ENCODE measurements at regions not wholly inside any gene's neighbourhood (a gene's known extent, or its start where the extent isn't known, plus 50 kb on each side); places are given as distances from the start of the nearest gene placed in this dataset.

GRCh38 chr2:136572335-136572734 is 193.0 kb upstream of the THSD7B start:
- no peak for DNase-seq (ENCODE audit: low spot score in 2 of 2, unreplicated experiment in 2 of 2)
- no peaks in the 10 kb centered on the region for H3K36me3 Mint-ChIP-seq
- no peak overlapping the region for H3K4me3 Mint-ChIP-seq
- H3K27me3 Mint-ChIP-seq (ENCODE audit: low read depth) = peaks cover 2% of the 10 kb centered on the region
- no peaks in the 10 kb centered on the region for H3K4me1 Mint-ChIP-seq
- H3K27ac Mint-ChIP-seq = no peak overlapping the region
- H3K9me3 Mint-ChIP-seq = no peaks in the 10 kb centered on the region
- TF ChIP-seq, protein P1, sequence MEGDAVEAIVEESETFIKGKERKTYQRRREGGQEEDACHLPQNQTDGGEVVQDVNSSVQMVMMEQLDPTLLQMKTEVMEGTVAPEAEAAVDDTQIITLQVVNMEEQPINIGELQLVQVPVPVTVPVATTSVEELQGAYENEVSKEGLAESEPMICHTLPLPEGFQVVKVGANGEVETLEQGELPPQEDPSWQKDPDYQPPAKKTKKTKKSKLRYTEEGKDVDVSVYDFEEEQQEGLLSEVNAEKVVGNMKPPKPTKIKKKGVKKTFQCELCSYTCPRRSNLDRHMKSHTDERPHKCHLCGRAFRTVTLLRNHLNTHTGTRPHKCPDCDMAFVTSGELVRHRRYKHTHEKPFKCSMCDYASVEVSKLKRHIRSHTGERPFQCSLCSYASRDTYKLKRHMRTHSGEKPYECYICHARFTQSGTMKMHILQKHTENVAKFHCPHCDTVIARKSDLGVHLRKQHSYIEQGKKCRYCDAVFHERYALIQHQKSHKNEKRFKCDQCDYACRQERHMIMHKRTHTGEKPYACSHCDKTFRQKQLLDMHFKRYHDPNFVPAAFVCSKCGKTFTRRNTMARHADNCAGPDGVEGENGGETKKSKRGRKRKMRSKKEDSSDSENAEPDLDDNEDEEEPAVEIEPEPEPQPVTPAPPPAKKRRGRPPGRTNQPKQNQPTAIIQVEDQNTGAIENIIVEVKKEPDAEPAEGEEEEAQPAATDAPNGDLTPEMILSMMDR (IDR thresholded peaks at IDR 0.05; ENCODE audit: unreplicated experiment) = no peak

GRCh38 chr2:136557203-136557602 is 208.1 kb upstream of the THSD7B start:
- peaks cover 6% of the 10 kb centered on the region for H3K27me3 Mint-ChIP-seq (ENCODE audit: low read depth)
- DNase-seq (ENCODE audit: low spot score in 2 of 2, unreplicated experiment in 2 of 2) = no peak

DNA sequence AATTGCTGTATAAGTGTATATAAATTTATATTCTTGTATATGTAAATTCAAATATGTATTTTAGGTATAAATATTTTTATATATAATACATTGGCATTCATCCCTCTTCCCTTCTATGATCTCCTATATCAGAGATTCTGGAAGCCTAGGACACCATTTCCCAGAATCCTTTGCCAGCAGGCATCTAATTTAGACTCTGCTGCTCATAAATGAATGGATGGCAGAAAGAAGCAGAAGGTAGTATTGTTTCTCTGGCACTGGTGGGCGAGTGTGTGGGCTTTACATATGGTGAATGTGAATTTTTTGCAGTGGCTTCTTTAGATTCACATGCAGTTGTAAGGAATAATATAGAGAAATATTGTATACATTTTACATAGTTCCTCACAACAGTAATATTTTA is 215.2 kb upstream of the THSD7B start:
- Mint-ChIP-seq H3K27ac (no peak overlapping the region), H3K9me3 (no peaks in the 10 kb centered on the region), H3K4me1 (no peaks in the 10 kb centered on the region), H3K4me3 (no peak overlapping the region), H3K36me3 (no peaks in the 10 kb centered on the region), H3K27me3 (ENCODE audit: low read depth) (peaks cover 3% of the 10 kb centered on the region)
- TF ChIP-seq, protein P1 (IDR thresholded peaks at IDR 0.05; ENCODE audit: unreplicated experiment) = no peak
- DNase-seq (ENCODE audit: low spot score in 2 of 2, unreplicated experiment in 2 of 2) = no peak

More at GRCh38 chr2:136557203-136557602, 208.1 kb upstream of the THSD7B start:
- no peak overlapping the region for H3K27ac Mint-ChIP-seq
- no peak overlapping the region for H3K4me3 Mint-ChIP-seq
- H3K9me3 Mint-ChIP-seq = no peaks in the 10 kb centered on the region
- H3K4me1 Mint-ChIP-seq = no peaks in the 10 kb centered on the region
- H3K36me3 Mint-ChIP-seq = no peaks in the 10 kb centered on the region
- TF ChIP-seq, protein P1 (IDR thresholded peaks at IDR 0.05; ENCODE audit: unreplicated experiment) = no peak

DNA sequence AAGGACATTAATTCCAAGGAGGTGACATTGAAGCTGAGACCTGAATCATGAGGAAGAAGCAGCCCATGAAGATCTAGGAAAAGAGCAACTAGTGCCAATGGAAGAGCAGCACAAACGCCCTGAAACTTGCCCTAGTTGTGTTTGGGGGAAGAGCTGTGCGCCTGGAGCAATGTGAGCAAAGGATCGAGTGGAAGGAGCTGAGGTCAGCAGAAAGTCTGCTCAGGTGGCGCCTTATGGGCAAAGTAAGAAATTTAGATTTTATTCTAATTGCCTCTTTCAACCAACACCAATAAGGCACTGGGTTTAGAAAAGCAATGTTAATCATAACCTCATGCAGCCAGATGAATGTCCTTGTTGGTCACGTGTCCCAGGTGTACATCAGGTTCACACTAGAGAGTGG is 226.0 kb upstream of the THSD7B start:
- H3K27me3 Mint-ChIP-seq (ENCODE audit: low read depth) = no peaks in the 10 kb centered on the region
- TF ChIP-seq, protein P1 (IDR thresholded peaks at IDR 0.05; ENCODE audit: unreplicated experiment) = no peak
- peaks cover 13% of the 10 kb centered on the region for H3K9me3 Mint-ChIP-seq
- H3K36me3 Mint-ChIP-seq = no peaks in the 10 kb centered on the region
- no peak for DNase-seq (ENCODE audit: low spot score in 2 of 2, unreplicated experiment in 2 of 2)
- H3K4me1 Mint-ChIP-seq = no peaks in the 10 kb centered on the region
- H3K27ac Mint-ChIP-seq = no peak overlapping the region
- H3K4me3 Mint-ChIP-seq = no peak overlapping the region

- no peaks in the 10 kb centered on the region for H3K27me3 Mint-ChIP-seq (ENCODE audit: low read depth)
Observed at GRCh38 chr2:136538489-136538888, 226.9 kb upstream of the THSD7B start.

More at GRCh38 chr2:136538489-136538888, 226.9 kb upstream of the THSD7B start:
- peaks cover 13% of the 10 kb centered on the region for H3K9me3 Mint-ChIP-seq
- no peak overlapping the region for H3K27ac Mint-ChIP-seq
- TF ChIP-seq, protein P1 (IDR thresholded peaks at IDR 0.05; ENCODE audit: unreplicated experiment) = no peak
- H3K36me3 Mint-ChIP-seq = no peaks in the 10 kb centered on the region
- DNase-seq (ENCODE audit: low spot score in 2 of 2, unreplicated experiment in 2 of 2) = no peak
- H3K4me1 Mint-ChIP-seq = no peaks in the 10 kb centered on the region
- no peak overlapping the region for H3K4me3 Mint-ChIP-seq

All from mesothelial cell of epicardium (in vitro differentiated cells).